Naive thymus-derived CD4-positive, alpha-beta T cell (primary cell): ENCODE measurements at regions not wholly inside any gene's neighbourhood (a gene's known extent, or its start where the extent isn't known, plus 50 kb on each side); places are given as distances from the start of the nearest gene placed in this dataset.
"Not testable (repeated sequence)": the region's sequence is repeated elsewhere in the genome, so short reads cannot be mapped to it uniquely, and the experiment has no call there.

Experiments used
- ATAC-seq: fragments of 150-1000 bp; cut with Tn5 transposase; 2 replicates; pipeline ENCODE4 v1.10.0; 2021; ENCODE audit warnings: mild to moderate bottlenecking, moderate library complexity
- CTCF ChIA-PET: fragments of 350-600 bp; sonication (Branson Sonifier 250); formaldehyde crosslinking; loops from one replicate; lab custom pipeline; 2021; ENCODE audit warnings: antibody characterized with exemption; lab: Charles Lee
- POLR2A ChIA-PET: fragments of 350-600 bp; sonication (Branson Sonifier 250); formaldehyde crosslinking; loops from one replicate; lab custom pipeline; 2021; ENCODE audit warnings: antibody characterized with exemption, inconsistent platforms; lab: Charles Lee
- DNase-seq, 9 donors: peaks; one replicate each; pipeline versions ENCODE4 v3.0.0 to v3.0.0-alpha.2; 2020 to 2022; ENCODE audit warnings: mixed read lengths in 1 of 9
- H3K27ac ChIP-seq: one replicate; pipeline ENCODE4 v1.7.0; 2013; ENCODE audit warnings: mild to moderate bottlenecking, low read depth, low read length, moderate library complexity
- H3K27me3 ChIP-seq, 2 donors: one replicate each; pipeline ENCODE4 v1.7.0; 2013; ENCODE audit warnings: low read length in 2 of 2, mild to moderate bottlenecking in 2 of 2, moderate library complexity in 2 of 2; ENCODE audit not compliant: control insufficient read depth in 2 of 2, insufficient read depth in 2 of 2
- H3K36me3 ChIP-seq, 3 experiments: 1 replicate in 2 of 3; 2 replicates in 1 of 3; pipeline ENCODE4 v1.7.0; 2013; ENCODE audit warnings: low read length in 3 of 3, mild to moderate bottlenecking in 3 of 3, moderate library complexity in 1 of 3; ENCODE audit not compliant: insufficient read depth in 3 of 3, control insufficient read depth in 2 of 3
- H3K4me1 ChIP-seq, 2 donors: one replicate each; pipeline ENCODE4 v1.7.0; 2013; ENCODE audit warnings: low read length in 2 of 2, mild to moderate bottlenecking in 2 of 2, moderate library complexity in 1 of 2; ENCODE audit not compliant: control insufficient read depth in 2 of 2, insufficient read depth in 2 of 2
- H3K4me3 ChIP-seq: 2 replicates; pipeline ENCODE4 v1.7.0; 2013; ENCODE audit warnings: mild to moderate bottlenecking, low read length
- H3K9me3 ChIP-seq, 3 experiments: 1 replicate in 2 of 3; 2 replicates in 1 of 3; pipeline ENCODE4 v1.7.0; 2013; ENCODE audit warnings: low read length in 3 of 3; ENCODE audit not compliant: control insufficient read depth in 2 of 3
- H3K27ac Mint-ChIP-seq, 9 donors: one replicate each; pipeline ENCODE4 v1.8.0; 2020 to 2022; ENCODE audit warnings: mixed read lengths in 9 of 9, mild to moderate bottlenecking in 8 of 9, moderate library complexity in 5 of 9, inconsistent platforms in 2 of 9
- H3K27me3 Mint-ChIP-seq, 5 donors: one replicate each; pipeline ENCODE4 v1.8.0; 2021 to 2022; ENCODE audit warnings: mixed read lengths in 5 of 5, mild to moderate bottlenecking in 1 of 5
- H3K36me3 Mint-ChIP-seq, 5 donors: one replicate each; pipeline ENCODE4 v1.8.0; 2020 to 2022; ENCODE audit warnings: mixed read lengths in 5 of 5, mild to moderate bottlenecking in 3 of 5, inconsistent platforms in 1 of 5
- H3K4me1 Mint-ChIP-seq, 7 donors: one replicate each; pipeline ENCODE4 v1.8.0; 2020 to 2022; ENCODE audit warnings: mixed read lengths in 7 of 7, mild to moderate bottlenecking in 3 of 7, inconsistent platforms in 1 of 7
- H3K4me3 Mint-ChIP-seq, 10 donors: one replicate each; pipeline ENCODE4 v1.8.0; 2020 to 2022; ENCODE audit warnings: mild to moderate bottlenecking in 10 of 10, mixed read lengths in 10 of 10, moderate library complexity in 6 of 10, inconsistent platforms in 2 of 10
- H3K9me3 Mint-ChIP-seq, 11 donors: one replicate each; pipeline ENCODE4 v1.8.0; 2020 to 2022; ENCODE audit warnings: mixed read lengths in 11 of 11, mild to moderate bottlenecking in 4 of 11, inconsistent platforms in 1 of 11, moderate library complexity in 1 of 11
- intact Hi-C, 2 donors: fragments of 100-400 bp; cut with micrococcal nuclease; formaldehyde crosslinking; loops; one replicate each; pipeline ENCODE4 v1.15.1; 2023

- H3K36me3 ChIP-seq: no peaks in the 10 kb centered on the region
- no peak overlapping the region for H3K27ac Mint-ChIP-seq
- CTCF ChIA-PET: no interaction called here
- DNase-seq (no peak), ATAC-seq (no peak)
- no peaks in the 10 kb centered on the region for H3K27me3 Mint-ChIP-seq
- no peaks in the 10 kb centered on the region for H3K4me1 ChIP-seq
- intact Hi-C loops: no loop called here
- H3K27ac ChIP-seq: no peak overlapping the region
- no peaks in the 10 kb centered on the region for H3K36me3 Mint-ChIP-seq
- POLR2A ChIA-PET: no interaction called here
- H3K4me3 Mint-ChIP-seq: no peak overlapping the region
- no peaks in the 10 kb centered on the region for H3K9me3 ChIP-seq
- H3K9me3 Mint-ChIP-seq: no peaks in the 10 kb centered on the region
- H3K27me3 ChIP-seq: no peaks in the 10 kb centered on the region
- no peaks in the 10 kb centered on the region for H3K4me1 Mint-ChIP-seq
- no peak overlapping the region for H3K4me3 ChIP-seq
Observed at GRCh38 chr3:147507638-147508286, 98.6 kb downstream of the ZIC1 start.

DNA sequence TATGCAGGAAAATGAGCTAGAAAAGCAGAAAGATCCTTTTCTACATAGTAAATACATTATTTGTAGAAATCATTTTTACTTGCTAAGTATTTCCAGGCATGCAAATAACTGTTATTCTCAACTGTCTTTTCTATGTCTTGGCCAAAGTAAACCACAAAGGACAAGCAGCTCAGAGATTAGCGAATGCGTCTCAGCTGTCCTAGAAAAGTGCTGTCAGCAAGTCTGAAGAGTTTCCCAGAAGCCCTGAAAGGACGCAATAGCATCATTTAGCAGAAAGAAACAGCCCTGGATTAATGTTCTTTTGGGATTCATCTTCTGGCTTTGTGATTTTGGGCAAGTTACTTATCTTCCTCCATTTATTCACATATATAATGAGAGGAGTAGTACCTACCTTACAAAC is 100.3 kb downstream of the ZIC1 start:
- no peak for ATAC-seq
- Mint-ChIP-seq H3K4me3 (no peak overlapping the region), H3K36me3 (no peaks in the 10 kb centered on the region), H3K4me1 (no peaks in the 10 kb centered on the region), H3K9me3 (no peaks in the 10 kb centered on the region), H3K27ac (no peak overlapping the region), H3K27me3 (no peaks in the 10 kb centered on the region)
- Histone ChIP-seq H3K4me1 (no peaks in the 10 kb centered on the region), H3K27ac (no peak overlapping the region), H3K9me3 (no peaks in the 10 kb centered on the region), H3K27me3 (no peaks in the 10 kb centered on the region), H3K36me3 (no peaks in the 10 kb centered on the region), H3K4me3 (no peak overlapping the region)
- intact Hi-C loops: no loop called here
- CTCF ChIA-PET: no interaction called here
- no peak for DNase-seq
- POLR2A ChIA-PET: no interaction called here

GRCh38 chr3:147513785-147514184 is 104.6 kb downstream of the ZIC1 start:
- intact Hi-C loops: no loop called here
- no peak overlapping the region for H3K27ac Mint-ChIP-seq
- H3K4me3 Mint-ChIP-seq: no peak overlapping the region
- Histone ChIP-seq H3K4me3 (no peak overlapping the region), H3K27me3 (no peaks in the 10 kb centered on the region), H3K9me3 (no peaks in the 10 kb centered on the region), H3K4me1 (no peaks in the 10 kb centered on the region), H3K36me3 (no peaks in the 10 kb centered on the region), H3K27ac (no peak overlapping the region)
- ChIA-PET POLR2A (no interaction called here), CTCF (no interaction called here)
- ATAC-seq (no peak), DNase-seq (no peak)
- H3K4me1 Mint-ChIP-seq: no peaks in the 10 kb centered on the region
- peaks cover 0 to 2% (median 0%) of the 10 kb centered on the region in 11 donors for H3K9me3 Mint-ChIP-seq
- H3K27me3 Mint-ChIP-seq: no peaks in the 10 kb centered on the region
- H3K36me3 Mint-ChIP-seq: no peaks in the 10 kb centered on the region

DNA sequence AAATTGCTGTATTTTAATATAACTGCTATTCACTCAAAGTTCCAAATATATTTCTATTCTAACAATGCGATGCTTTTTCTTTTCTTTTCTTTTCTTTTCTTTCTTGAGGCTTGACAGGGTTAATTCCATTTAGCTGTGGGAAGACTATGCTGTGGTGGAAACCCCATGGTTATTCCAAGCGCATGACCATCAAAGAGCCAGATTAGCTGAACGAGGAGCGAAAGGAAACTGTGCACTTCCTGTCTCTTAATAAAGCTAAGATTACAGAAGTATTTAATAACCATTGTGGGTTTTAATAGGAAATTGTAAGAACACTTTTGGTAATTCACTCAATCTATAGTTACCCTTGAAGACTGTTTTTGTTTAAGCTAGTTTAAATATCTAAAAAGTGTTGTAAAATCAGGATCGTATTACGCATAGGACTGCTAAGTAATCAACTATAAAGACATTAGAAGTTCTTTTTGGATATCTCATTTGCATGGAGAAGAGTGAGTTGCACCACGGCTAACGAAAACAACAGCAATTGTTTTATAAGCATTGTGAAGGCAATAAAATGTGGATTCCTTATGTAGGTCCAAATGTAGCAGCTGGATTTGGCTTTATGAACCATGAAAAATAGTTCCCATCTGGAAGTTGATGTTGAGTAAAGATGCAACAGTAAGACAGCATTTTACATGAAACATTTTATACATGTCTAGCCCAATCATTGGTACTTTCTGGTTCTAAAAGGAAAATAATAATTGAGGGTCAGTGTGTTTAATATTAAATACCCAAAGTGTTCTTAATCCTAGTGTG is 105.4 kb downstream of the ZIC1 start:
- Mint-ChIP-seq H3K4me3 (no peak overlapping the region), H3K36me3 (no peaks in the 10 kb centered on the region), H3K27me3 (no peaks in the 10 kb centered on the region), H3K4me1 (no peaks in the 10 kb centered on the region), H3K9me3 (peaks cover 0 to 2% (median 0%) of the 10 kb centered on the region in 11 donors), H3K27ac (no peak overlapping the region)
- intact Hi-C loops: no loop called here
- H3K36me3 ChIP-seq: no peaks in the 10 kb centered on the region
- ATAC-seq (no peak), DNase-seq (no peak)
- ChIA-PET POLR2A (no interaction called here), CTCF (no interaction called here)
- no peaks in the 10 kb centered on the region for H3K9me3 ChIP-seq
- no peak overlapping the region for H3K27ac ChIP-seq
- no peaks in the 10 kb centered on the region for H3K27me3 ChIP-seq
- no peak overlapping the region for H3K4me3 ChIP-seq
- H3K4me1 ChIP-seq: no peaks in the 10 kb centered on the region

DNA sequence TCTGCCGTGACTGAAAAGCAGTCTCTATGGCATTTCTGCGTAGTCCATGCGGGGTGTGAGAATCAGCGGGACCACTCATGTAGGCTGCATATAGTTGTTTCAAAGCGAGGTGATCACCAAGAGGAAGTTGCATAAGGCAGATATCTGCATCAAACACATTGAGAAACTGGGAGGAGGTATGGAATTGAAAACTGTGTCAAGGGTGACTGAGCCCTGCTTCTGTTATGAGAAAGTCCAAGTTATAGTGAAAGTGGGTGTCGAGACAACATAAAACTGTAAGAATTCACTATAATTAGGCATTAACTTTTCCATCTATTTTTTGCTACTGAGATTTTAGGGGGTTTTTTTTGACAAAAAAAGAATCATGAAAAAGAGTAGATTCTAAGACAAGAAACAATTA is 109.3 kb downstream of the ZIC1 start:
- H3K27ac Mint-ChIP-seq: no peak overlapping the region
- no peaks in the 10 kb centered on the region for H3K36me3 ChIP-seq
- H3K36me3 Mint-ChIP-seq: no peaks in the 10 kb centered on the region
- ChIA-PET CTCF (no interaction called here), POLR2A (no interaction called here)
- H3K4me1 ChIP-seq: no peaks in the 10 kb centered on the region
- H3K27me3 ChIP-seq: no peaks in the 10 kb centered on the region
- H3K27me3 Mint-ChIP-seq: no peaks in the 10 kb centered on the region
- no peaks in the 10 kb centered on the region for H3K9me3 ChIP-seq
- no peak overlapping the region for H3K4me3 Mint-ChIP-seq
- intact Hi-C loops: no loop called here
- H3K4me3 ChIP-seq: no peak overlapping the region
- H3K27ac ChIP-seq: no peak overlapping the region
- no peaks in the 10 kb centered on the region for H3K4me1 Mint-ChIP-seq
- ATAC-seq: no peak
- peaks cover 0 to 6% (median 1%) of the 10 kb centered on the region in 11 donors for H3K9me3 Mint-ChIP-seq
- no peak for DNase-seq

DNA sequence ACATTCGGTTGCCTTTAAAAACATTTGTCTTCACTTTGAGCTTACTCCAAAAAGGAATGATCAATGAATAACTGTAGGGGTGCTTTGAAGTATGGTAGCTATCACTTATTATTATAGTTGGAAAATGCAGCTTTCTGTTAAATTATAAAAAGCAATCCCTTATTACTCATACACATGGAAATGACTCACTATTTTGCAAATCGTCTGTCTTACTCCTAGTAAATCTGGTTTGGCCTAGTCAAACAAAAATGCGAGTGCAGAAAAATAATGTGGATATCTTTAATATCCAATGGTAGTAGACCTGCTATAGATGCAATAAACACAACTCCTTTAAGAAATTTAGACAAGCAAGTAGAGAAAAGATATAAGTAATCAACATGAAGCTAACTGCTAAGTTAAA is 112.5 kb downstream of the ZIC1 start:
- no peaks in the 10 kb centered on the region for H3K27me3 ChIP-seq
- DNase-seq (no peak), ATAC-seq (no peak)
- intact Hi-C loops: no loop called here
- no peak overlapping the region for H3K4me3 ChIP-seq
- CTCF ChIA-PET: no interaction called here
- H3K27ac Mint-ChIP-seq: no peak overlapping the region
- H3K27ac ChIP-seq: no peak overlapping the region
- no peaks in the 10 kb centered on the region for H3K9me3 ChIP-seq
- H3K27me3 Mint-ChIP-seq: no peaks in the 10 kb centered on the region
- peaks cover 0 to 26% (median 9%) of the 10 kb centered on the region in 11 donors for H3K9me3 Mint-ChIP-seq
- no peaks in the 10 kb centered on the region for H3K36me3 ChIP-seq
- no peaks in the 10 kb centered on the region for H3K4me1 Mint-ChIP-seq
- H3K4me3 Mint-ChIP-seq: no peak overlapping the region
- H3K4me1 ChIP-seq: no peaks in the 10 kb centered on the region
- no peaks in the 10 kb centered on the region for H3K36me3 Mint-ChIP-seq
- POLR2A ChIA-PET: no interaction called here

- H3K27me3 ChIP-seq, H3K4me1 ChIP-seq, CTCF ChIA-PET, H3K27me3 Mint-ChIP-seq, H3K4me3 ChIP-seq, H3K27ac ChIP-seq, POLR2A ChIA-PET, DNase-seq, H3K36me3 Mint-ChIP-seq, H3K4me1 Mint-ChIP-seq, H3K27ac Mint-ChIP-seq, intact Hi-C loops, H3K36me3 ChIP-seq, H3K4me3 Mint-ChIP-seq, H3K9me3 ChIP-seq, ATAC-seq: not testable (repeated sequence)
- H3K9me3 Mint-ChIP-seq: peaks cover 0 to 31% (median 11%) of the 10 kb centered on the region in 11 donors
Observed at GRCh38 chr3:147522780-147523179, 113.6 kb downstream of the ZIC1 start.
